ENCODE measurements at regions not wholly inside any gene's neighbourhood (a gene's known extent, or its start where the extent isn't known, plus 50 kb on each side); places are given as distances from the start of the nearest gene placed in this dataset.

DNA sequence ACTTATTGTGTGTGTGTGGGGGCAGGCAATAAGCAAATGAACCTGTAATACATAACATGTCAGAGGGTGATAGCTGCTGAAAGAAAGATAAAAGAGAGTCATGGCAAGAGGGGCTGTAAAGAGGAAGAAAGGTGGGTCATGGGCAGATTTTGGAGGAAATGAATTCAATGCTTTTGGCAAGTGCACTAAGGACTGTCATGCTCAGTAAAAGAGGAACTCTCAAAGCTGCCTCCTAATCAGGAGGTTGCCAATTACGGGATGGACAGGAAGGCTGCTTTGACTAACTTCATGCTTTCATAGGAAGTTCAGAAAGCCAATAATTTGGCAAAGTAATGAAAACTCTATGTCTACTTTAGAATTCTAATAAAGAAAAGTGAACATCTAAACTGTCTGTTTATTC, 401.2 kb downstream of the SH2D4B start:
- no peaks in the 10 kb centered on the region for H3F3A ChIP-seq (ENCODE audit: insufficient read depth)
- H3K4me3 ChIP-seq (ENCODE audit: insufficient read depth, low read length, poor library complexity, severe bottlenecking): no peak overlapping the region
- H2AFZ ChIP-seq (ENCODE audit: low read depth, low read length, severe bottlenecking): no peak overlapping the region
- H3K79me2 ChIP-seq (ENCODE audit: insufficient read depth, low read length): no peaks in the 10 kb centered on the region
- TF ChIP-seq, protein P1, sequence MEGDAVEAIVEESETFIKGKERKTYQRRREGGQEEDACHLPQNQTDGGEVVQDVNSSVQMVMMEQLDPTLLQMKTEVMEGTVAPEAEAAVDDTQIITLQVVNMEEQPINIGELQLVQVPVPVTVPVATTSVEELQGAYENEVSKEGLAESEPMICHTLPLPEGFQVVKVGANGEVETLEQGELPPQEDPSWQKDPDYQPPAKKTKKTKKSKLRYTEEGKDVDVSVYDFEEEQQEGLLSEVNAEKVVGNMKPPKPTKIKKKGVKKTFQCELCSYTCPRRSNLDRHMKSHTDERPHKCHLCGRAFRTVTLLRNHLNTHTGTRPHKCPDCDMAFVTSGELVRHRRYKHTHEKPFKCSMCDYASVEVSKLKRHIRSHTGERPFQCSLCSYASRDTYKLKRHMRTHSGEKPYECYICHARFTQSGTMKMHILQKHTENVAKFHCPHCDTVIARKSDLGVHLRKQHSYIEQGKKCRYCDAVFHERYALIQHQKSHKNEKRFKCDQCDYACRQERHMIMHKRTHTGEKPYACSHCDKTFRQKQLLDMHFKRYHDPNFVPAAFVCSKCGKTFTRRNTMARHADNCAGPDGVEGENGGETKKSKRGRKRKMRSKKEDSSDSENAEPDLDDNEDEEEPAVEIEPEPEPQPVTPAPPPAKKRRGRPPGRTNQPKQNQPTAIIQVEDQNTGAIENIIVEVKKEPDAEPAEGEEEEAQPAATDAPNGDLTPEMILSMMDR (IDR thresholded peaks at IDR 0.05; ENCODE audit: insufficient read depth, low read length, poor library complexity, severe bottlenecking): no peak
- TF ChIP-seq EZH2phosphoT487 (conservative IDR thresholded peaks at IDR 0.05; ENCODE audit: low read length): no peak
- H3K9ac ChIP-seq (ENCODE audit: low read length): no peak overlapping the region
- no peaks in the 10 kb centered on the region for H4K20me1 ChIP-seq (ENCODE audit: low read depth, low read length)
- H3K27ac ChIP-seq (ENCODE audit: low read depth, low read length): no peak overlapping the region
- H3K36me3 ChIP-seq (ENCODE audit: low read length): no peaks in the 10 kb centered on the region
- no peak overlapping the region for H3K4me2 ChIP-seq (ENCODE audit: low read depth, low read length, poor library complexity, severe bottlenecking)
- no peaks in the 10 kb centered on the region for H3K27me3 ChIP-seq (ENCODE audit: low read length)
- no peaks in the 10 kb centered on the region for H3K9me2 ChIP-seq (replicated peaks; ENCODE audit: insufficient read depth, low read length)
- H3K9me3 ChIP-seq (ENCODE audit: insufficient read depth, low read length): no peaks in the 10 kb centered on the region

DNA sequence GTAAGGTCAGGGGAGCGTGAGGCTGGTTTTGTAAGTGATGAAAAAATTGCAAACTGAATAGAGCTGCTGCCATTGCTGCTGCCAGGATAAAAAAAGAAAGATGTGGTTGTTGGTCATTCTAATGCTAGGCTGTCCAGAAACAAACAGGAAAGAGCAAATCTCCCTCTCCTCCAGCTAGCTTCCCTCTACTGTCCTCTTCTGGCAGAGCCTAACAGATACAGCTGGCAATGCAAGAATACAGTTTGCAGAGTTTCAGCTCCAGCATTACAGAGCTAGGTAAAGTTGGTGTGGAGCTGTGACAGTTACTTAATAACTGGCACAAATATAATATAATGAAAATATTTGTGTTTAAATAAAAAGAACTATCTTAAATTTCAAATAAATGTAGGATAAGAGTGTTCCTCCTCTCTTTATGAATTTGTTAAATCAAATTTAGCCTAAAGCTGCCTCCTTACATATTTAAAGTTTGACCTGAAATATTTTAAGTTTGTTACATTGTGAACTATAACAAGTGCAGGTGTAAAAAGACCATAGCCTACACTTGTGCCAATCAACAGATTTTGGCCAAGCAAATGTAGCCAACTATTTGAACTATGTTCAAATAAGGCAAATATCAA, 407.7 kb downstream of the SH2D4B start:
- TF ChIP-seq EZH2phosphoT487 (conservative IDR thresholded peaks at IDR 0.05; ENCODE audit: low read length): no peak
- TF ChIP-seq, protein P1 (IDR thresholded peaks at IDR 0.05; ENCODE audit: insufficient read depth, low read length, poor library complexity, severe bottlenecking): no peak
- H3K9ac ChIP-seq (ENCODE audit: low read length): no peak overlapping the region
- no peaks in the 10 kb centered on the region for H3K36me3 ChIP-seq (ENCODE audit: low read length)
- no peaks in the 10 kb centered on the region for H3K9me3 ChIP-seq (ENCODE audit: insufficient read depth, low read length)
- no peak overlapping the region for H2AFZ ChIP-seq (ENCODE audit: low read depth, low read length, severe bottlenecking)
- no peak overlapping the region for H3K4me2 ChIP-seq (ENCODE audit: low read depth, low read length, poor library complexity, severe bottlenecking)
- H3K9me2 ChIP-seq (replicated peaks; ENCODE audit: insufficient read depth, low read length): no peaks in the 10 kb centered on the region
- H3K27me3 ChIP-seq (ENCODE audit: low read length): no peaks in the 10 kb centered on the region
- H3F3A ChIP-seq (ENCODE audit: insufficient read depth): no peaks in the 10 kb centered on the region
- no peak overlapping the region for H3K4me3 ChIP-seq (ENCODE audit: insufficient read depth, low read length, poor library complexity, severe bottlenecking)
- H3K27ac ChIP-seq (ENCODE audit: low read depth, low read length): no peak overlapping the region
- H3K79me2 ChIP-seq (ENCODE audit: insufficient read depth, low read length): no peaks in the 10 kb centered on the region
- H4K20me1 ChIP-seq (ENCODE audit: low read depth, low read length): no peaks in the 10 kb centered on the region

DNA sequence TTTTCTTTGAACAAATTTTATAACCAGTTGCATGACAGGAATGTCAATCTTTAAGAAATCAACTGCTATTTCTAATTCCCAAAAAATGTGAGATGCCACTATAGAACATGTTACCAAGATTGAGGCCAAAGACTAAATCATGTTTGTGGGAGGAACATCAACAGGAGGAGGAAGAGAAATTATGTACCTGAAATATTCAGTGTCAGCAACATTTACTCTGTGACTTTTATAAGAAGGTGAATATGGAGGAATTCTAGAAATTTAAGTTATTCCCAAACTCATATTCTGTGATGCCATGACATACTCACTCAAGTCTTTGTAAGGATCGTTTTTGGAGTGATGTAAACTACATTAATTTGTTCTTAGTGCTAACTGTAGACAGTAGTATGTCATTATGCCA, 408.4 kb downstream of the SH2D4B start:
- Histone ChIP-seq H3K4me3 (ENCODE audit: insufficient read depth, low read length, poor library complexity, severe bottlenecking) (no peak overlapping the region), H3K27ac (ENCODE audit: low read depth, low read length) (no peak overlapping the region), H3K36me3 (ENCODE audit: low read length) (no peaks in the 10 kb centered on the region), H3K9ac (ENCODE audit: low read length) (no peak overlapping the region), H3F3A (ENCODE audit: insufficient read depth) (no peaks in the 10 kb centered on the region), H3K27me3 (ENCODE audit: low read length) (no peaks in the 10 kb centered on the region), H3K79me2 (ENCODE audit: insufficient read depth, low read length) (no peaks in the 10 kb centered on the region), H4K20me1 (ENCODE audit: low read depth, low read length) (no peaks in the 10 kb centered on the region), H3K9me2 (replicated peaks; ENCODE audit: insufficient read depth, low read length) (no peaks in the 10 kb centered on the region), H3K9me3 (ENCODE audit: insufficient read depth, low read length) (no peaks in the 10 kb centered on the region), H3K4me2 (ENCODE audit: low read depth, low read length, poor library complexity, severe bottlenecking) (no peak overlapping the region), H2AFZ (ENCODE audit: low read depth, low read length, severe bottlenecking) (no peak overlapping the region)
- no peak for TF ChIP-seq EZH2phosphoT487 (conservative IDR thresholded peaks at IDR 0.05; ENCODE audit: low read length)
- TF ChIP-seq, protein P1 (IDR thresholded peaks at IDR 0.05; ENCODE audit: insufficient read depth, low read length, poor library complexity, severe bottlenecking): no peak

All from SU-DHL-6 (cell line).